Skeletal muscle satellite cell (primary cell): ENCODE measurements at regions not wholly inside any gene's neighbourhood (a gene's known extent, or its start where the extent isn't known, plus 50 kb on each side); places are given as distances from the start of the nearest gene placed in this dataset.
"Not testable (repeated sequence)": the region's sequence is repeated elsewhere in the genome, so short reads cannot be mapped to it uniquely, and the experiment has no call there.

ENCODE experiments used
- H3K27me3 ChIP-seq: 2 replicates; pipeline ENCODE4 v1.7.0; 2013; ENCODE audit warnings: low read length; ENCODE audit not compliant: control insufficient read depth, insufficient read depth
- H3K36me3 ChIP-seq: 2 replicates; pipeline ENCODE4 v1.7.0; 2013; ENCODE audit warnings: mild to moderate bottlenecking, control low read depth, low read length; ENCODE audit not compliant: insufficient read depth
- H3K4me1 ChIP-seq: 2 replicates; pipeline ENCODE4 v1.7.0; 2013; ENCODE audit warnings: low read length; ENCODE audit not compliant: control insufficient read depth, insufficient read depth
- H3K4me2 ChIP-seq: 2 replicates; pipeline ENCODE4 v1.7.0; 2013; ENCODE audit warnings: mild to moderate bottlenecking, low read length
- H3K4me3 ChIP-seq: 2 replicates; pipeline ENCODE4 v1.7.0; 2013; ENCODE audit warnings: low read length
- H3K9ac ChIP-seq: 2 replicates; pipeline ENCODE4 v1.7.0; 2013; ENCODE audit warnings: mild to moderate bottlenecking, low read depth, low read length, moderate library complexity
- H3K9me3 ChIP-seq: replicated peaks from 2 replicates; pipeline ENCODE4 v1.7.0; 2013; ENCODE audit warnings: mild to moderate bottlenecking, control low read depth, low read length

DNA sequence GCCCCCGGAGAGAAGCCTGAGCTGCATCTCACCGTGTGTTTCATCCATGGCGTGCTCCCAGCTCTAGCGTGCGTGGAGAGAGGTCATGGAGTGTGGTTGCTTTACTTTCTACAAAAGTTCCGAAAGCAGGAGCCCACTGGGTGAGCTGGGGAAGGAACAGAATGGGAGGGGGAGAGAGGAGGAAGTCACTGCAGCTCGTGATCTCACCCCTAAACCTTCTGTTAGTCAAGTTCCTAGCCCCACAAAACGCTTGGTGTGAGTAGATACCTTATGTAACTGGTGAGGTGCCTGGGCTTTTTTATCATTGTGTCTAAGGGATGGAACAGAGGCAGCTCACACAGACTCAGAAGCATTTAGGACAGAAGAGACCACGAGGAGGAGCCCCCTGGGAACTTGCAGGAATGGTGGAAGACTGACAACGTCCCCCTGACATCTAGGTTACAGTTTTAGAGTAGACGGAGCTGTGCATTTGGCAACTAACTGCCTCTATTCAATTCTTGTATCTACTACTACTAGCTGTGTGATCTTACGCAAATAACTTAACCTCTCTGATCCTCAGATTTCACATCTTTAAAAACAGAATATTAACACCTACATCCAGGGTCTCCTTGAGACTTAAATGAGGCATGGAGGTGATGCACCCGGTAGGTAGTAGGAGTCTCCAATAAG is 123.3 kb downstream of the ARL4C start:
- Histone ChIP-seq H3K4me1 (peaks cover 12% of the 10 kb centered on the region), H3K4me2 (no peak overlapping the region), H3K9me3 (no peaks in the 10 kb centered on the region), H3K4me3 (no peak overlapping the region), H3K36me3 (no peaks in the 10 kb centered on the region), H3K9ac (no peak overlapping the region), H3K27me3 (peaks cover 6% of the 10 kb centered on the region)

- peaks cover 7% of the 10 kb centered on the region for H3K4me1 ChIP-seq
- H3K4me2 ChIP-seq = no peak overlapping the region
- H3K9me3 ChIP-seq = no peaks in the 10 kb centered on the region
- no peak overlapping the region for H3K4me3 ChIP-seq
- H3K36me3 ChIP-seq = no peaks in the 10 kb centered on the region
- H3K27me3 ChIP-seq = peaks cover 6% of the 10 kb centered on the region
- no peak overlapping the region for H3K9ac ChIP-seq
Observed at GRCh38 chr2:234373060-234373459, 123.8 kb downstream of the ARL4C start.

DNA sequence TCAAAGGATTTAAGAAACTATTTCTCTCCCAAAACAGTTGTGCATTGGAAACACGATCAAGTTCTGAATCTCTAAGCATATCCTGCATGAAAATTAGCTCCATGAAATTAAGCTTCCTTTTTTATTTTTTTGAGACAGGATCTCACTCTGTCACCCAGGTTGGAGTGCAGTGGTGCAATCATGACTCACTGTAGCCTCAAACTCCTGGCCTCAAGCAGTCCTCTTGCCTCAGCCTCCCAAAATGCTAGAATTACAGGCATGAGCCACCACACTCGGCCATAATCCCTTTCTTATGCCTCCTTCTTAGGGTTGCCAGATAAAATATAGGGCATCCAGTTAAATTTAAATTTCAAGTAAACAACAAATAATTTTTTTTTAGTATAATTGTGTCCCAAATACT is 124.4 kb downstream of the ARL4C start:
- Histone ChIP-seq H3K36me3 (no peaks in the 10 kb centered on the region), H3K4me2 (no peak overlapping the region), H3K4me1 (peaks cover 2% of the 10 kb centered on the region), H3K9ac (no peak overlapping the region), H3K27me3 (peaks cover 6% of the 10 kb centered on the region), H3K4me3 (no peak overlapping the region), H3K9me3 (no peaks in the 10 kb centered on the region)

- Histone ChIP-seq H3K4me2 (no peak overlapping the region), H3K4me1 (no peaks in the 10 kb centered on the region), H3K36me3 (no peaks in the 10 kb centered on the region), H3K27me3 (peaks cover 5% of the 10 kb centered on the region), H3K9me3 (no peaks in the 10 kb centered on the region), H3K4me3 (no peak overlapping the region), H3K9ac (no peak overlapping the region)
Observed at GRCh38 chr2:234368861-234369261, 128.0 kb downstream of the ARL4C start.

DNA sequence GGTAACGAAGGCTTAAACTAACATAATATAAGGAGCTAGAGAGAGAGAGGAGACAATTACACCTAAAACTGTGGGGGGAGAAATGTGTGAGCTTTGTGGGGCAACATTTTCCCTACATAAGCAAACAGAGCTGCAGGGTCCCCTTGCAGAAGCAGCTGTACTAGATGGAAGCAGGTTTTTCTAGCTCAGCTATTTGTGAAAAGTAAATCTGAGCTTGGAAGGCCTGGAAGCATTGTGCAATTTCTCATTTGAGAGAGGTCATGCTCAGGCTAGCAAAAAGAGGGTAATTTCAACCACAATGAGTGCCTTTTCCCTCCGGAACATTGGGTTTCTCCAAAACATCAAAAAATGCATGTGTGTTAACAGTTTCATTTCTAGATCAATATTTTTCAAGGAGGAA is 130.0 kb downstream of the ARL4C start:
- Histone ChIP-seq H3K9me3 (no peaks in the 10 kb centered on the region), H3K4me3 (no peak overlapping the region), H3K4me1 (peaks cover 5% of the 10 kb centered on the region), H3K27me3 (peaks cover 5% of the 10 kb centered on the region), H3K9ac (no peak overlapping the region), H3K36me3 (no peaks in the 10 kb centered on the region), H3K4me2 (no peak overlapping the region)

DNA sequence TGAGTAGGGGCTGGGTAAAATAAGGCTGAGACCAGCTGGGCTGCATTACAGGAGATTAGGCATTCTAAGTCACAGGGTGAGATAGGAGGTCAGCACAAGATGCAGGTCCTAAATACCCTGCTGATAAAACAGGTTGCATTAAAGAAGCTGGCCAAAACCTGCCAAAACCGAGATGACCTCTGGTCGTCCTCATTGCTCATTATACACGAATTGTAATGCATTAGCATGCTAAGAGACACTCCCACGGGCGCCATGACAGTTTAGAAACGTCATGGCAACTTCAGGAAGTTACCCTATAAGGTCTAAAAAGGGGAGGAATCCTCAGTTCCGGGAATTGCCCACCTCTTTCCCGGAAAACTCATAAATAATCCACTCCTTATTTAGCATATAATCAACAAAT is 132.2 kb downstream of the ARL4C start:
- Histone ChIP-seq H3K4me1 (peaks cover 5% of the 10 kb centered on the region), H3K27me3 (peaks cover 5% of the 10 kb centered on the region), H3K4me2 (no peak overlapping the region), H3K4me3 (no peak overlapping the region), H3K36me3 (no peaks in the 10 kb centered on the region), H3K9ac (no peak overlapping the region), H3K9me3 (no peaks in the 10 kb centered on the region)

DNA sequence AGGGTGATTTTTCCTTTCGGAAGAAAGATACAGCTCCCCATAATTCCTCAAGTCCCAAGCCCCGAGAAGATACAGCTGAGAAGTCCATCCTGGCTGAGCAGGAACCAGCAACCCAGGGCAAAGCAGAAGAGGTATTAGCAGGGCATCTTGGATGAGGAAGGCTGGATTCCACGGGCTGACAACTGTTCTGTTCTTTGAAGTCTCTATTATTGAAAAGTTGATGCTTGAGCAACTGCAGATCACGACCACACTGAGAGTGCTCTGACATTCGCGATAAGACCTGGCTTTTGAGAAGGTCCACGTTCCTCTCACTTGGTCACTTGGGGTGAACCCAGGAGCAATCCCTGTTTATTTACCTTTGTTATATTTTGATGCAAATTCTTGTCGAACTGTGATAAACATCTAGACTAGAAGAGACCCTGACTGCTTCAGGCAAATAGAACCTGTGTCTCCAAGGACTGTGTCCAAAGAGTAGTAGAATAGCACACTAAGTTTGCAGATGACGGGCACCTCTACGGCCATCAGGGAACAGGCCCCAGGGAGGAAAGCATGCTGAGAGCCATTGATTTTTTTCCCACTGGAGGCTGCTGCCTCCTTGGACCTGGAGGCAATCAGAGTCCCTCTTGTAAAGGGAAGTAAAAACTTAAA is 133.1 kb downstream of the ARL4C start:
- Histone ChIP-seq H3K36me3 (no peaks in the 10 kb centered on the region), H3K4me2 (no peak overlapping the region), H3K4me3 (no peak overlapping the region), H3K27me3 (peaks cover 5% of the 10 kb centered on the region), H3K4me1 (peaks cover 5% of the 10 kb centered on the region), H3K9ac (no peak overlapping the region), H3K9me3 (no peaks in the 10 kb centered on the region)

DNA sequence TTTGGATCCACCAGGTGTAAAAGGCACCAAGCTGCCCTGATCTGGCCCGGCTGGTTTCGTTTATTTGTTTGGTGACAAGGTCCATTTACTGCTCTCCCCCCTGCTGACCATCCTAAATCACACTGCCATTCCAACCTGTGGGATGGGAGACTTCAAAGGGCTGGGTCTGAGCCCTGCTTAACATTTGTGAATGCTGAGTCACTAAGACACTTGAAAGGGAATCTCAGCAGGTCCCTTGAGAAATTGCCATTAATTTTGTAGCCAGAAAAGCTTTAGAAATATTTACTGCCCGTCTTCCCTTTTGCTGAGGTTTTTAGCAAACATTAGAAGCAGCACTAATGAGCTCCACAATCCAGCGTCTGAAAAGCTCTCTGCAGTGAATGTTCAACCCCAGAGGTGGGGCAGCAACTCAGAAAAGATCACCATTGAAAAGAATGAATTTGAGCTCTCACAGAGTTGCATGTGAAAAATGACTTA is 133.8 kb downstream of the ARL4C start:
- Histone ChIP-seq H3K9me3 (no peaks in the 10 kb centered on the region), H3K4me2 (no peak overlapping the region), H3K4me3 (no peak overlapping the region), H3K36me3 (no peaks in the 10 kb centered on the region), H3K4me1 (peaks cover 5% of the 10 kb centered on the region), H3K27me3 (peaks cover 5% of the 10 kb centered on the region), H3K9ac (no peak overlapping the region)

DNA sequence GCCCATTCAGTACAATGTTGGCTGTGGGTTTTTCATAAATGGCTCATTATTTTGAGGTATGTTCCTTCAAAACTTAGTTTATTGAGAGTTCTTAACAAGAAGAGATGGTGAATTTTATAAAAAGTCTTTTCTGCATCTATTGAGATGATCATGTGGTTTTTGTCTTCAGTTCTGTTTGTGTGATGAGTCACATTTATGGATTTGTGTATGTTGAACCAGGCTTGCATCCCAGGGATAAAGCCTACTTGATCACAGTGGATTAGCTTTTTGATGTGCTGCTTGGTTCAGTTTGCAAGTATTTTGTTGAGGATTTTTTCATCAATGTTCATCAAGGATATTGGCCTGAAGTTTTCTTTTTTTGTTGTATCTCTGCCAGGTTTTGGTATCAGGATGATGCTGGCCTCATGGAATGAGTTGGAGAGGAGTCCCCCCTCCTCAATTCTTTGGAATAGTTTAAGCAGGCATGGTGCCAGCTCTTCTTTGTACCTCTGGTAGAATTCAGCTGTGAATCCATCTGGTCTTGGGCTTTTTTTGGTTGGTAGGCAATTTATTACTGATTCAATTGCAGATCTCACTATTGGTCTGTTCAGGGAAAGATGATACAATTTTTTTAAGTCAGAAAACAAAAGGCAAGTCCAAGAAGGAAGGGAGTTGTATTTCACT is 136.4 kb downstream of the ARL4C start:
- H3K27me3 ChIP-seq = peaks cover 22% of the 10 kb centered on the region
- H3K9ac ChIP-seq, H3K4me3 ChIP-seq, H3K4me1 ChIP-seq, H3K36me3 ChIP-seq, H3K9me3 ChIP-seq, H3K4me2 ChIP-seq: not testable (repeated sequence)

DNA sequence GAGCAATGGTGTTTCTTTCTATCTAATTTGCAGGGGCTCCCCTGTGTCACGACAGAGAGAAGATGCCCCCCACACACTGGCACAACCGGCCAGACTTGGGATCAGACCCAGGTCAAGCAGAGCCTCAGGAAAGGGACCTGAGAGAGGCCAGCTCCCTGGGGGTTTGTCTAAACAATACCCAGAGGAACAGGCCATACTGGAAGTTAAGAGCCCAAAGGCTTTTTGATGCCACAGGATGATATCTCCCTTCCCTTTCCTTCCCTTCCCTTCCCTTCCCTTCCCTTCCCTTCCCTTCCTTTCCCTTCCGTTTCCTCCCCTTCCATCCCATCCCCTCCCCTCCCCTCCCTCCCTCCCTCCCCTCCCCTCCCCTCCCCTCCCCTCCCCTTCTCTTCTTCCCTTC is 139.2 kb downstream of the ARL4C start:
- Histone ChIP-seq H3K36me3 (no peaks in the 10 kb centered on the region), H3K9me3 (no peaks in the 10 kb centered on the region), H3K27me3 (peaks cover 22% of the 10 kb centered on the region), H3K9ac (no peak overlapping the region), H3K4me2 (no peak overlapping the region), H3K4me1 (no peaks in the 10 kb centered on the region), H3K4me3 (no peak overlapping the region)

DNA sequence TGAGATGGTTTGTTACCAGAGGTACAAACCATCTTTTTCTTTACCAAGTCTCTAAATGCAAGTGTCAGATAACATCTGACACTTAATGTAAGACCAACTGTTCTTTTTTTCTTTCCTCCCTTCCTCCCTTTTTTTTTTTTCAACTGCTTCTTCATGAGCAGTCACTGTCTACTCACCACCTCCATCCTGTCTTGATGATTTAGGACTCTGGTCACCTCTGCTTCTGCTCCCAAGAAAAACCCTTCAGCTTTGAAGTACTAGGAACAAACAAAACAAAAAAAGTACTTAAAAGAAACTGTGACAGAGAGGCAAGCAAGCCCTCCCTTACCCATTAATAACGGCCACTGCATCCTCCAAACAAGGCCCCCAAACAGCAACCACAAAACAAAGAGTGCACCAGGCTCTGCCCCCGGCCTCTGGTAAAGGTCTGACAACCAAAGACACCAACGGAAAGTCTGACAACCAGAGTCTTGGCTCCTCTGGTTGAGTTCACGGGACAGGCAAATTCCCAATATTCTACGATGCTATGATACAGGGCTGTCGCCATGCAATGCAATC is 141.0 kb downstream of the ARL4C start:
- H3K4me3 ChIP-seq = no peak overlapping the region
- H3K4me2 ChIP-seq = no peak overlapping the region
- H3K9ac ChIP-seq = no peak overlapping the region
- H3K9me3 ChIP-seq = no peaks in the 10 kb centered on the region
- H3K27me3 ChIP-seq = peaks cover 22% of the 10 kb centered on the region
- H3K36me3 ChIP-seq = no peaks in the 10 kb centered on the region
- H3K4me1 ChIP-seq = no peaks in the 10 kb centered on the region
